ENCODE measurements at regions not wholly inside any gene's neighbourhood (a gene's known extent, or its start where the extent isn't known, plus 50 kb on each side); places are given as distances from the start of the nearest gene placed in this dataset.

DNA sequence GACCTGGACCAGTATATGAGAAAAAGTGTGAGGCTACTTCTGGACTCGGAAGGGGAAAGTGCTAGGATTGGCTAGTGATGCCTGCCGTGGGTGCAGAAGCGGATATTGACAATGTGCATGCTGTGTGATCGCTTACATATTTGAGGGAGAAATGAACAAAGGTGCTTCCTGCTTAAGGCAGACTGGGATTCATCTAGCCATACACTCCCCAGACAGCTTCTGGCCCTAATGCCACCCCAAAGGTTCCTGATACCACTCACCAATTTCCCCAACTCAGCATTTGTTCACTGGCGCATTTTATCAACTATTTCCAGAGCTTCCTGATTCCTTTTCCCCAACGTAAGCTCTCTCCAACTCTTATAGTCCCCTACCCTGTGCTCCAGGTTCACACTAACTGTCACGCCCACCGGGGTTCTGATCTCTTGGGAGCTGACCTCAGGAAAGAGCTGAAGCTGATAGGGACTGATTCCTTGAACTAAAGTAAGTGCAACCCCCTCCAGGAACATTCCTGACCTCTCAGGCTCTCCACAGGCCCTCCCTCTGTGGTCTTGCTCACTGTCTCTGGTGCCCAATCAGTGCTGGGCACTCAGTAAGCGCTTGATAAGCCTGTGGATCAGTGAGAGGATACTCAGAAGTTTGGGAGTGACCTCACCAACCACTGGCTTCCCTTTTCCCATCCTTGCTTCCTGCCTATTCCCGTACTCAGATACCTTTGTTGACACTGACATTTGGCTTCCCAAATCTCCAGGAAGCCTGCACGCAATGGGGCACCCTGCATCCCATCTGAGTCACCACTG is 73.3 kb downstream of the MRPL14 start:
- TF ChIP-seq POLR2A (IDR thresholded peaks at IDR 0.05) = no peak
- TF ChIP-seq, protein P1, sequence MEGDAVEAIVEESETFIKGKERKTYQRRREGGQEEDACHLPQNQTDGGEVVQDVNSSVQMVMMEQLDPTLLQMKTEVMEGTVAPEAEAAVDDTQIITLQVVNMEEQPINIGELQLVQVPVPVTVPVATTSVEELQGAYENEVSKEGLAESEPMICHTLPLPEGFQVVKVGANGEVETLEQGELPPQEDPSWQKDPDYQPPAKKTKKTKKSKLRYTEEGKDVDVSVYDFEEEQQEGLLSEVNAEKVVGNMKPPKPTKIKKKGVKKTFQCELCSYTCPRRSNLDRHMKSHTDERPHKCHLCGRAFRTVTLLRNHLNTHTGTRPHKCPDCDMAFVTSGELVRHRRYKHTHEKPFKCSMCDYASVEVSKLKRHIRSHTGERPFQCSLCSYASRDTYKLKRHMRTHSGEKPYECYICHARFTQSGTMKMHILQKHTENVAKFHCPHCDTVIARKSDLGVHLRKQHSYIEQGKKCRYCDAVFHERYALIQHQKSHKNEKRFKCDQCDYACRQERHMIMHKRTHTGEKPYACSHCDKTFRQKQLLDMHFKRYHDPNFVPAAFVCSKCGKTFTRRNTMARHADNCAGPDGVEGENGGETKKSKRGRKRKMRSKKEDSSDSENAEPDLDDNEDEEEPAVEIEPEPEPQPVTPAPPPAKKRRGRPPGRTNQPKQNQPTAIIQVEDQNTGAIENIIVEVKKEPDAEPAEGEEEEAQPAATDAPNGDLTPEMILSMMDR (IDR thresholded peaks at IDR 0.05) = no peak
- TF ChIP-seq POLR2AphosphoS5 (IDR thresholded peaks at IDR 0.05) = no peak
